MG63 (cell line): ENCODE measurements at regions not wholly inside any gene's neighbourhood (a gene's known extent, or its start where the extent isn't known, plus 50 kb on each side); places are given as distances from the start of the nearest gene placed in this dataset.

ENCODE experiments used
- DNase-seq: peaks from one replicate; pipeline ENCODE4 v3.0.0-alpha.2; 2020
- H3K27me3 ChIP-seq: fragments of 250-450 bp; sonication (Bioruptor Pico); 2 replicates; pipeline ENCODE4 v1.5.1; 2020; ENCODE audit warnings: mild to moderate bottlenecking, moderate library complexity
- H3K36me3 ChIP-seq: fragments of 250-450 bp; sonication (Bioruptor Pico); 2 replicates; pipeline ENCODE4 v1.5.1; 2020; ENCODE audit warnings: mild to moderate bottlenecking, moderate library complexity
- H3K4me3 ChIP-seq: fragments of 250-450 bp; sonication (Bioruptor Pico); 2 replicates; pipeline ENCODE4 v1.5.1; 2020; ENCODE audit warnings: mild to moderate bottlenecking, moderate library complexity
- H3K9me3 ChIP-seq: fragments of 250-450 bp; sonication (Bioruptor Pico); 2 replicates; pipeline ENCODE4 v1.5.1; 2020; ENCODE audit warnings: mild to moderate bottlenecking, moderate library complexity

DNA sequence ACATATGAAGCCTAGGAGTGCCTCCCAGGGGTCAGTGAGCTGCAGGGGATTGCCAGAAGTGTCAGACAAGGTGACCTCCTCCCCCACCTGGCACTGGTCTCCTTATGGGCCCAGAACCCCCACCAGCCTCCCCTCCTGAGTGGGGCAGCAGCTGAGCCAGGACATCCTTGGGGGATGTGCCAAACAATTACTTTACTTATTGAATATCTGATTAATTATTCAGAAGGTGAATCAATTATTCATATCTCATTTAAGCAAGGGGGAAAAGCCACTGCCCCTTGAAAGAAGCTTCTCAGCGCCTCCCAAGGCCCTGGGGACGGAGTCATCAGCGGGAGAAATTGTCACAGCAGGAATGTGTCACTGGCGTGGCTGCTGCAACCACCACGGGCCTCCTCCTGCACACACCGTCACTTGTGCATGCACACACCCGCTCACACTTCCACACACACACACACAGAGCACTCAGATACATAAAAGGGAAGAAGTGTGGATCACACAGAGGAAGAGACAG, 123.4 kb upstream of the MAFB start:
- Histone ChIP-seq H3K36me3 (no peaks in the 10 kb centered on the region), H3K4me3 (no peak overlapping the region), H3K9me3 (no peaks in the 10 kb centered on the region), H3K27me3 (no peaks in the 10 kb centered on the region)
- DNase-seq, result no peak

DNA sequence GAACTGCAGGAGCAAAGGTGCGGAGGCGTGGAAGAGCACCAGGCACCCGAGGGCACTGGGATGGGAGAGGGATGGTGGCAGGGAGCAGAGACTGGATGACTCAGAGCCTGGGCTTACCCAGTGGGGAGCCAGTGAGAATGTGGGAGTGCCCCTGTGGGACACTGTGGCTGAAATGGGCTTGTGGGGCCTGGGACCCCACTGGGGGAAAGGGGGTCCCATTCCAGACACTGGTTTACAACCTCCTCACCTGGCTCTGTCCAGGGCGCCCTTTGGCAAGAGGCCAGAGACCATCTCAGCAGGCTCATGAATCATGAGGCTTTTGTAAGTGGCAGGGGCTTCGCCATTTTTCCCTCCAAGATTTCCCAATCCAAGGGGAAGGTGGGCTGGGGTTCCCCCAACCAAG, 124.0 kb upstream of the MAFB start:
- no peak for DNase-seq
- no peak overlapping the region for H3K4me3 ChIP-seq
- H3K27me3 ChIP-seq, result no peaks in the 10 kb centered on the region
- H3K36me3 ChIP-seq, result no peaks in the 10 kb centered on the region
- no peaks in the 10 kb centered on the region for H3K9me3 ChIP-seq

DNA sequence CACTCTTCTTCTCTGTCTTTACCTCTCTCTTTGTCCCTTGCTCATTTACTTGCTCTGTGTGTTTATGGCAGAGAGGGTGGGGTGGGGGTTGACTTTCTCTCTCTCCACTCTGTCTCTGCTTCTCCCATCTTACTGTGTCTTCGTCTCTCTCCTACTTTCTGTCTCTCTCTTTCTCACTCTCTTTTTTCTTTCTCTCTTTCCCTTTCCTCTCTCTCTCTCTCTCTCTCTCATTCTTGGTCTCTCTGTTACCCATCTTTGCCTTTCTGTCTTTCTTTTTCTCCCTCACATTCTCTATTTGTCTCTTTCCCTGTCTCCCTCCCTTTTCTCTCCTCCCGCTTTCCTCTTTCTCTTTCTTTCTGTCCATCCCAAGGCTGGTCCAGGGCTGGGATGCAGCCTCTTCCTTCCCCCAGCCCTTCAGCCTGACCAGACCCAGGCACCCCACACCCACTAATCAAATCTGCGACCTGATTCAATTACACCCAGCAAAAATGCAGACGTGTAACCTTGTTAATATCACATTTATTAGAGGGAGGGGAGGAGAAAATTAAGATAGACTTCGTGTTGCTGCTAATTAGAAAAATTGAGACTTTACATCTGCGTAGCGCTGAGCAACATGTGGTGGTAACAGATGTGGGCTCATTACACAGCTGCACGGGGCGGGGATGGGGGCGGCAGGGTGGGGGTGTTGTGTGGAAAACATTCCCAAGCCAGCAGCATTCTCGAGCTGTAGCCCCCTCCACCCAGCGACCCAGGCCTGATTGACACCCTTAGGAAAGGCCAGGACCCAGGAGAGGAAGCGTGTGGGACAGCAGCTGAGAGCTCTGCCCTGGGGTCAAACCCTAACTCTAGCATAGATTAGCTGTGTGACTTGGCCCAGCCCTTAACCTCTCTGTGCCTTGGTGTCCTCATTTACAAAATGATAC, 124.9 kb upstream of the MAFB start:
- H3K9me3 ChIP-seq, result no peaks in the 10 kb centered on the region
- H3K36me3 ChIP-seq, result no peaks in the 10 kb centered on the region
- H3K27me3 ChIP-seq, result no peaks in the 10 kb centered on the region
- H3K4me3 ChIP-seq, result no peak overlapping the region
- DNase-seq, result no peak

DNA sequence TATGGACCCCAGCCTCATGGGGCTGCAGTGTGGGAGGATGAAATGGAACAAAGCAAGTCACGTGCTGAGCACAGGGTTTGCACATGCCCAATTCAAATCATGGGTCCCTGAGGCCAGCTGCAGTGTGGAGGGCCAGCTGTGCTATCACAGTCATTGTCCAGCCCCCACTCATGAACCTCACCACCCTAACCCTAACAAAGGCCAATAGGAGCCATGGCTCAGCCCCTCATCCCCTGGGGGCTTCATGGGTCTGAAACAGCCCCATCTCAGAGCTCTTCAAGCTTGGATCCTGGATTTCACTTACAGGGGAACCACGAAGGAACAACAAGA, 125.6 kb upstream of the MAFB start:
- Histone ChIP-seq H3K4me3 (no peak overlapping the region), H3K9me3 (no peaks in the 10 kb centered on the region)
- no peak for DNase-seq

DNA sequence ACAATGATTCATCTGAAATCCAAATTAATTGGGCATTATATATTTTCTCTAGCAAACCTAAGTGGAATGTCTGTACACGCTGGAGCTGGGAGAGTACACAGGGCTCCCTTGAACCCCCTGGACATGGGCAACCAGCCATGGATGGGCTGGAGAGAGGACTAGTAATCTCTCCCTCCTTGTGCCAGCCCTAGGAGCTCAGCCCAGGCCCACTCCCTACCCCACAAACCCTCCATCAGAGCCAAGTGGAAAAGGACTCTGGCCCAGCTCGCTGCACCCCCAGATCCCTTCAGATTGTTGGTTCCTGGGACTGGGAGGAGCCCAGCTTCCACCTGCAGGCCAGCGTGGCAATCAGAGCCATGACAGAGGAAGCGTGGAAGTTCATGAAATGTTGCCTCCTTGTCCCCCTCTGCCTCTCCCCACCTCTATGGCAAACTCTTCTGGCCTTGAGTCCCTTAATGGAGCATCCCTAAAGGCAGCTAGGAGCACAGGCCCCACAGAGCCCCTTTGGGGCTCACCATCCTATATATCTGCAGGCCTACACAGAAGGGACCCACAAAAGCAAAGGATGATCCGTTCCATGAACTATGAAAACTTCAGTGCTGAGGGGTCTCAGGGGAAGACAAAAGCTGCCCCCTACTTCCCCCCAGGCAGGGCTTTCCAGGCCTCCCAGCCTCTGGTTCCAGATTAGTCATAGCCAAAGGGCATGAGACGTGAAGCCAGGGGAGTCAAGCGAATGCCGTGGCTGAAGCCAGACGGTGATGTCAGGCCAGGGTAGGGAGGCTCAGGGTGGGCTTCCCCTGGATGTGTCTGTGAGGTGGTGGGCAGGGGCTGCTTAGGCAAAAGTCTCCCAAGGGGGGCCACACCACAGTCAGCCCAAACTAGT, 126.4 kb upstream of the MAFB start:
- no peaks in the 10 kb centered on the region for H3K27me3 ChIP-seq
- no peak for DNase-seq
- no peak overlapping the region for H3K4me3 ChIP-seq
- H3K36me3 ChIP-seq, result no peaks in the 10 kb centered on the region
- no peaks in the 10 kb centered on the region for H3K9me3 ChIP-seq

More for the DNA sequence above, 125.6 kb upstream of the MAFB start:
- no peaks in the 10 kb centered on the region for H3K27me3 ChIP-seq
- no peaks in the 10 kb centered on the region for H3K36me3 ChIP-seq

DNA sequence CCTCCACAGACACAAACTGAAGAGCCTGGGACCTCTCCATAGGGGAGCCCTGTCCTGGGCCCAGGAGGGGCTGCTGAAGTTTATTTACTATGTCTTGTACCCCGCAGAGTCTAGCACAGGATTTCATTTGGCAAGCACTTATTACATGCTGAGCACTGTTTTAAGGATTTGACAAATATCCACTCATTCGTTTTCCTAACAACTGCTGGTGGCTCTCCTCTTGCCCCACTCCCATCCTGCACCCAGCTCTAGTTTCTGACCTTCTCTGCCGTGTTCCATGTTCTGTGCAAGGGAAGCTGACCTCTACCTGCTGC, 127.0 kb upstream of the MAFB start:
- no peak overlapping the region for H3K4me3 ChIP-seq
- no peak for DNase-seq
- no peaks in the 10 kb centered on the region for H3K36me3 ChIP-seq
- no peaks in the 10 kb centered on the region for H3K27me3 ChIP-seq
- H3K9me3 ChIP-seq, result no peaks in the 10 kb centered on the region

DNA sequence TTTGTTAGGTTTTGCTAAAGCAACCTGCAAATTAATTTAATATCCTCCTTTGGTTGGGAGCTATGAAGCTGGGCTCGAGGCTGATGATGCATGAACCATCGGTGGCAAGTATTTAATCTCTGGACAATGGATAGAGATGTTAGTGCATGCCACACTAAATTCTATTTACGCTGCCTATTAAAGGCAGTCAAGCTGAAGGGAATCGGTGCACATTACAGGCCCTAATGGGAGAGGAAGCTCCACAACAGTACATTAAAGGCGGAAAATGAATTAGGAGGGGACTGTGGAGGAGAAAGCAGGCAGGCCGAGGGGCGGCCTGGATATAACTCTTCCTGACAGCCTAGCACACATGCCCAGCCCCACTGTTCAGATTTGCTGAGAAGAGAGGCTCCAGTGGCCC, 132.4 kb upstream of the MAFB start:
- H3K4me3 ChIP-seq, result no peak overlapping the region
- no peak for DNase-seq
- no peaks in the 10 kb centered on the region for H3K27me3 ChIP-seq
- no peaks in the 10 kb centered on the region for H3K9me3 ChIP-seq
- H3K36me3 ChIP-seq, result no peaks in the 10 kb centered on the region

DNA sequence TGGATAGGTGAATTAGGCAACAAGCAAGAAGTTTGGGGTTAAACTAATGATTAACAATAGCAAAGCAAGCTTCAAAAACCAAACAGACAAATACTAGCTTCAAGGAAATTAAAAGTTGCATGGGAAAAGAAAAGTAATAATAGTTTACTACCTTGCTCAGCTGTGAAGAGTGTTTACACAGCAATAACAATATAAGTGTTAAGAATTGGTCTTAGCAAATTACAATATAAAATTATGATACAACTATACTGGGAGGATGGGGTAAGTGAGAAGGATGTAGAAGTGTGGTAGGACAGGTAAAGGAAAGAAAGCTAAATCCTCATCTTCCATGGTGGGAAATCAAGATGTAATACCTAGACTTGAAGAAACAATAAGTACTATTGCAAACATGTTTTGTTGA, 137.7 kb upstream of the MAFB start:
- Histone ChIP-seq H3K4me3 (no peak overlapping the region), H3K36me3 (no peaks in the 10 kb centered on the region), H3K9me3 (no peaks in the 10 kb centered on the region), H3K27me3 (no peaks in the 10 kb centered on the region; the same call in none of the 2 replicates)
- DNase-seq, result no peak

DNA sequence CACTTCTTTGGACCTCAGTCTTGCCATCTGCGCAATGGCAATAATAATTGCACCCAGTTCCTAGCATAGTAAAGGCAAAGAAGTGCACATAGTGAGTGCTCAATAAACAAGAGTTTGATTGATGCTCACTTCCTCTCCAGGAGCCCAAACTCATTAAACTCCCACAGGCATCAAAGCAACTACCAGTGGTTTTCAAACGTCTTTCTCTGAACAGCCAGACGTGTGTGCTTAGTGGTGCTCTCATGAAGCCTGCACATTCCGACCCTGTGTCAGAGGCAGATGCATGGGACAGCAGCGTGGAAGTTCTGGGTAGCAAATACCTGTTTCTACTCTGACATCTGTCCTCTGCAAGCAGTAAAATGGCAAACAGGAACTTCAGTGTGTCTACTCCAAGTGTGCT, 146.3 kb upstream of the MAFB start:
- H3K27me3 ChIP-seq, result peaks cover 4% of the 10 kb centered on the region; the same call in 1 of the 2 replicates
- H3K36me3 ChIP-seq, result no peaks in the 10 kb centered on the region
- no peaks in the 10 kb centered on the region; the same call in 1 of the 2 replicates for H3K9me3 ChIP-seq
- DNase-seq, result no peak
- H3K4me3 ChIP-seq, result no peak overlapping the region

DNA sequence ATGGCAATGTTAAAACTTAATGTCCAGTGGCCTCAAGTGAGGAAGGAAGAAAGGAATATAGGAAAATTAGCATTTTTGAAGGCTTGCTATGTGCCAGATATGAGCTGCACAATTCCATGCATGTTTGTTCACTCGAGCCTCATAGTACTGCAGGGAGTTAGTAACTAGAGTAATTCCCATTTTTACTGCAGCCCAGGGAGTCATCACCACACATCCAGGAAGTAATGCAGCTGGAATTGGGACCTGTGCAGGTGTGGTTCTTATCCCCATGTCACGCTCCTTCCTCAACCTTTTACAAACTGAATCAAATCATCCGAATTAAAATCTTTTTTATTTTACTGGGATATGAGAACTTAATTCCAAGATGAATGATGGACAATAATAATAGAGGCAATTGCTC, 149.5 kb upstream of the MAFB start:
- no peak for DNase-seq
- no peaks in the 10 kb centered on the region for H3K36me3 ChIP-seq

DNA sequence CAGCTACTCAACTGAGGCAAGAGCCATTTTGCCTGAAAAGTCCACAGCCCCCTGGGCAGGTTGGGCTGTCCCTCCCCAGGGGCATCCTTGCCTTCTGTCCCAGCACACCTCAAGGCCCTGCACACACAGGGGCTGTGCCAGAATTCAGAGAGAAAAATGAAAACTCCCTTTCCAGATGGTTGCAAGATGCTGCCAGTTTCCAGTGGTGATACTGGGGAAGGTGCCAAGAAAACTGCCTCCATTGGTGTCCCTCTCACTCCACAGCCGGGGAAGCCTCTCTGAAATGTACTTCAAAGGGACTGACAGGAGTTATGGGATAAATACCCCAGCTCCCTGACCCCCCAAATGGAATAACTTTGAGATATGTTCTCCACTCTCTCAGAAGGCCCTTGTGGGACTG, 154.2 kb upstream of the MAFB start:
- Histone ChIP-seq H3K36me3 (no peaks in the 10 kb centered on the region), H3K27me3 (0 out of 2 replicates have a peak, but pooled peaks cover 2% of the 10 kb centered on the region), H3K4me3 (no peak overlapping the region), H3K9me3 (no peaks in the 10 kb centered on the region; the same call in 1 of the 2 replicates)
- peak; percentile 19 for DNase-seq

More for the DNA sequence above, 149.5 kb upstream of the MAFB start:
- H3K9me3 ChIP-seq, result no peaks in the 10 kb centered on the region; the same call in 1 of the 2 replicates
- no peak overlapping the region for H3K4me3 ChIP-seq
- 0 out of 2 replicates have a peak, but pooled peaks cover 4% of the 10 kb centered on the region for H3K27me3 ChIP-seq

DNA sequence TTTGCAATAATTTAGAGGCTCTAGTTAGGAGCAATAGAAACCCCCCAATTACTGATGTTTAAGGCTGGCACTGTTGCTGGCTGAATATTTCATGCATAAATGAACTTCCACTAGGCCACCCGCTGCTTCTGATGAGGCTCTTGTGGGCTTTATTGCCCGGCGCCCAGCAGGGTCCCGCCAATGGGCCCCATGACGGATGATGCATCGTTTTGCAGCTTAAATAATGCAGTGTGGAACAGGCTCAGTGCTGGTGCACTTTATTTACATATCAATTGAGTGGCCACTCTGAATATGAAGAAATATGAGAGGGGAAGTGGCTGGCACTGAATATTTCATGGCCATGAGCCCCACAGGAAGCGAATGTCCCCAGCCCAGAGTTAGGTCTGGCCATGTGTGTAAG, 155.3 kb upstream of the MAFB start:
- H3K27me3 ChIP-seq, result no peaks in the 10 kb centered on the region
- DNase-seq, result peak; percentile 14
- no peak overlapping the region for H3K4me3 ChIP-seq
- no peaks in the 10 kb centered on the region; the same call in 1 of the 2 replicates for H3K9me3 ChIP-seq
- H3K36me3 ChIP-seq, result no peaks in the 10 kb centered on the region

DNA sequence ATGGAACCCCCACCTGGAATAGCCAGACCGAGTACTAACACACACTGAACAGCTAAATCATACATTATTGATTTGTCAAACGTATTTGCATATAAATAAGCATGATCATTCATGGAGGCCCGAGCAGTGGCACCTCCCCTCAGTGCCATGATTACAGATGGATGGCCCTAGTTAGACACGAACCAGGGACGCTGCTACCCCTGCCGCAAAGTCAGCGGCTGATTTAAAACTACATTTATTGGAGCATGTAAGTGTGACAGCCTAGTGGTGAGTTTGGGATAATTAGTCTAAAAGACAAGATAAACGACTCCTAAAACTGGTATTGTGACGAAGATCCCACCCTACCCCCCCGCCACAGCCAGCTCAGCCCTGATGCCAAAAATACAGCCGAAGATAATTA, 159.1 kb upstream of the MAFB start:
- DNase-seq, result no peak
- Histone ChIP-seq H3K9me3 (no peaks in the 10 kb centered on the region), H3K36me3 (no peaks in the 10 kb centered on the region), H3K4me3 (no peak overlapping the region), H3K27me3 (no peaks in the 10 kb centered on the region)

DNA sequence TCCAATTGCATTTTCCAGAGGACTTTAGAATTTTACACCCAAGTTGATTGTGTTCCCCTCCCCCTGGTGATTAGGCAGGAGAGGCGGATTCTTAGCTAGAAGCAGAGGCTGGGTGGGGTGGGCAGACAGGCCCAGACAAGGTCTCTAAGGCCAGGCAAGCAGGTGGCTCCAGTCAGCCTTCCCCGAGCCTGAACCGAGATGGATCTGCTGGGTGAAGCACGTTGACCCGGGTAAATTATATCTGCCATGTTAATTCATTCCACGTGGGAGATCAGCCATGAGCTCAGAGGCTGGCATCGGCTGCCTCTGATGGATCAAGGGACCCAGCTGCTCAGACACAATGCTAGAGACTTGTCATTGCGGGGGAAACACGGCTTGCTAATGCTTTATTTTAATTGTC, 159.5 kb upstream of the MAFB start:
- Histone ChIP-seq H3K4me3 (no peak overlapping the region), H3K27me3 (no peaks in the 10 kb centered on the region), H3K36me3 (no peaks in the 10 kb centered on the region), H3K9me3 (no peaks in the 10 kb centered on the region)
- no peak for DNase-seq

DNA sequence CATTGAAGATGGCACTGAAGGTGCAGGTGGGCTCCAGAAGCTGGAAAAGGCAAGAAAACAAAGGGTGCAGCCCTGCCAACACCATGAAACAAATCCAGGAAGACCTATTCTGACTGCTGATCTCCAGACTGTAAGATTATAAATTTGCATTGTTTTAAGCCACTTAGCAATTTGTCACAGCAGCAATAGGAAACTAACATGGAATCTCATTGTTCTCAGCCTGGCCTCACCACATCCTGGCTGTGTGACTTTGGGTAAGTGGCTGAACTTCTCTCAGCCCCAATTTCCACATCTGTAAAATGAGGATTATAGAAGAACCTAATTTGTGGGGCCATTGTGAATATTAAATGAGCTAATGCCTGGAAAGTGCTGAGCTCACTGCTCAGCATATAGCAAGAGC, 160.4 kb upstream of the MAFB start:
- no peaks in the 10 kb centered on the region for H3K9me3 ChIP-seq
- no peak overlapping the region for H3K4me3 ChIP-seq
- H3K36me3 ChIP-seq, result no peaks in the 10 kb centered on the region
- H3K27me3 ChIP-seq, result no peaks in the 10 kb centered on the region
- DNase-seq, result no peak

DNA sequence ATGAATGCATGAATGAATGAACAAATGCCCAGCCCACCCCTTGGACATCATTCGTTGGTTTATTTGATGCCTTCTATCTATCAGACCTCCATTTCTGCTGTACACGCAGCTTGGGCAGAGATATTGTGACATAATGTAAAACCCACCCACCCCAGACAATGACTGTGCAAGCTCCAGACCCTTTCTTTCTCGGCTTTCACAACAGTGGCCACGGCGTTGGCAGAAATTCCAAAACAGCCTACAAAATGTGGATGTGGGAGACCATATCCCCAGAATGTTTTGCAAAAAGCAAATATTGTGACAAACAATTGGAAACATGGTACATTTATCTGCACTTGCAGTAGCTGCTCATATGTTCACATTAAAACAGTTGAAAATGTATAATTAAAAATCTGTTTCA, 162.0 kb upstream of the MAFB start:
- DNase-seq, result no peak
- Histone ChIP-seq H3K4me3 (no peak overlapping the region), H3K36me3 (no peaks in the 10 kb centered on the region), H3K9me3 (no peaks in the 10 kb centered on the region), H3K27me3 (peaks cover 2% of the 10 kb centered on the region; the same call in 1 of the 2 replicates)

DNA sequence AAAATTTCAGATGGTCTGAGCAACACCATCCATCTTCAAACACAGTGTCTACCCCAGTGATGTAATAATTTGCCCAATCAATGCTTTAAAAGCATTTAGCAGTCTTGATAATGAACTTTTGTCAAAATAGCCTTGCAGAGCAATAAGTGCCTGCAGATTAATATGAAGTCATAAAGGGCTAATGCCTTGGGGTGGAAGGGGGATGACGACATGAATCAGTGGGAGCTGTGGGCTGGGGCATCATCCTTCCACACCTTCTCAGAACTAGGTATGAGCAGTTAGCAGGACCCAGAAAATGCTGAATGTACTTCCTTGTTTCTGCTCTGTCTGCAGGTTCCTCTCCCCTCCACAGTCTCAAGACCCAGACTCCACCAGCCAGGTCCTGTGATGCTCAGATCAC, 166.2 kb upstream of the MAFB start:
- H3K9me3 ChIP-seq, result no peaks in the 10 kb centered on the region
- peaks cover 2% of the 10 kb centered on the region; the same call in 1 of the 2 replicates for H3K27me3 ChIP-seq
- H3K36me3 ChIP-seq, result no peaks in the 10 kb centered on the region
- no peak for DNase-seq
- H3K4me3 ChIP-seq, result no peak overlapping the region
